ENCODE measurements at regions not wholly inside any gene's neighbourhood (a gene's known extent, or its start where the extent isn't known, plus 50 kb on each side); places are given as distances from the start of the nearest gene placed in this dataset.

- Mint-ChIP-seq H3K27ac (no peak overlapping the region), H3K27me3 (ENCODE audit: low read depth) (no peaks in the 10 kb centered on the region), H3K9me3 (no peaks in the 10 kb centered on the region), H3K4me1 (peaks cover 13% of the 10 kb centered on the region), H3K4me3 (no peak overlapping the region), H3K36me3 (ENCODE audit: low read depth) (no peaks in the 10 kb centered on the region)
- TF ChIP-seq CTCF (IDR thresholded peaks at IDR 0.05; ENCODE audit: unreplicated experiment in 3 of 3) = no peak
Observed at GRCh38 chr2:145807968-145808367, 1288.0 kb upstream of the ZEB2 start.

- Mint-ChIP-seq H3K27me3 (ENCODE audit: low read depth) (no peaks in the 10 kb centered on the region), H3K4me3 (no peak overlapping the region), H3K36me3 (ENCODE audit: low read depth) (no peaks in the 10 kb centered on the region), H3K27ac (no peak overlapping the region), H3K4me1 (peaks cover 11% of the 10 kb centered on the region), H3K9me3 (no peaks in the 10 kb centered on the region)
- TF ChIP-seq CTCF (IDR thresholded peaks at IDR 0.05; ENCODE audit: unreplicated experiment in 3 of 3) = no peak
Observed at GRCh38 chr2:145807554-145807953, 1287.6 kb upstream of the ZEB2 start.

GRCh38 chr2:145806546-145806945, 1286.6 kb upstream of the ZEB2 start:
- Mint-ChIP-seq H3K27ac (no peak overlapping the region), H3K9me3 (no peaks in the 10 kb centered on the region)
- TF ChIP-seq CTCF (IDR thresholded peaks at IDR 0.05; ENCODE audit: unreplicated experiment in 3 of 3) = no peak

GRCh38 chr2:145802133-145802532, 1282.2 kb upstream of the ZEB2 start:
- H3K4me1 Mint-ChIP-seq = no peaks in the 10 kb centered on the region
- H3K9me3 Mint-ChIP-seq = peaks cover 3% of the 10 kb centered on the region
- H3K4me3 Mint-ChIP-seq = no peak overlapping the region
- no peak for TF ChIP-seq CTCF (IDR thresholded peaks at IDR 0.05; ENCODE audit: unreplicated experiment in 3 of 3)
- no peaks in the 10 kb centered on the region for H3K27me3 Mint-ChIP-seq (ENCODE audit: low read depth)
- no peaks in the 10 kb centered on the region for H3K36me3 Mint-ChIP-seq (ENCODE audit: low read depth)
- no peak overlapping the region for H3K27ac Mint-ChIP-seq

More at GRCh38 chr2:145806546-145806945, 1286.6 kb upstream of the ZEB2 start:
- peaks cover 4% of the 10 kb centered on the region for H3K4me1 Mint-ChIP-seq
- H3K36me3 Mint-ChIP-seq (ENCODE audit: low read depth) = no peaks in the 10 kb centered on the region
- no peaks in the 10 kb centered on the region for H3K27me3 Mint-ChIP-seq (ENCODE audit: low read depth)
- H3K4me3 Mint-ChIP-seq = no peak overlapping the region

- Mint-ChIP-seq H3K27ac (no peak overlapping the region), H3K4me1 (no peaks in the 10 kb centered on the region), H3K9me3 (peaks cover 3% of the 10 kb centered on the region)
Observed at GRCh38 chr2:145801210-145801609, 1281.3 kb upstream of the ZEB2 start.

More at GRCh38 chr2:145801210-145801609, 1281.3 kb upstream of the ZEB2 start:
- no peaks in the 10 kb centered on the region for H3K27me3 Mint-ChIP-seq (ENCODE audit: low read depth)
- H3K4me3 Mint-ChIP-seq = no peak overlapping the region
- TF ChIP-seq CTCF (IDR thresholded peaks at IDR 0.05; ENCODE audit: unreplicated experiment in 3 of 3) = no peak
- no peaks in the 10 kb centered on the region for H3K36me3 Mint-ChIP-seq (ENCODE audit: low read depth)
